IMR-90 (cell line): ENCODE measurements at regions not wholly inside any gene's neighbourhood (a gene's known extent, or its start where the extent isn't known, plus 50 kb on each side); places are given as distances from the start of the nearest gene placed in this dataset.

Experiments
- ATAC-seq: fragments of 200-7000 bp; cut with Tn5 transposase; 2 replicates; pipeline ENCODE4 v1.9.1; 2020; ENCODE audit warnings: low read depth, mild to moderate bottlenecking, moderate library complexity
- BruUV-seq: library from RNA; stranded (reverse); fragments of 400-500 nt; replicated peaks from 2 replicates; lab custom pipeline; 2021; lab: Mats Ljungman, UMichigan
- CTCF ChIA-PET: fragments of 300-600 bp; formaldehyde crosslinking; extraction: SDS; loops from one replicate; lab custom pipeline; 2021; ENCODE audit warnings: antibody characterized with exemption; lab: Yijun Ruan, JAX
- POLR2A ChIA-PET: fragments of 300-600 bp; sonication (Branson Sonifier 250); formaldehyde crosslinking; loops from one replicate; lab custom pipeline; 2022; ENCODE audit warnings: antibody characterized with exemption; ENCODE audit not compliant: unreplicated experiment; lab: Charles Lee
- DNase-seq: peaks from one replicate; pipeline ENCODE4 v3.0.0; 2013
- H2AFZ ChIP-seq: replicated peaks from 2 replicates; pipeline ENCODE3; 2013; ENCODE audit warnings: low read length, mild to moderate bottlenecking; ENCODE audit not compliant: poor library complexity
- H2AK5ac ChIP-seq: 2 replicates; pipeline ENCODE4 v1.6.1; 2013; ENCODE audit warnings: low read depth, low read length, inconsistent platforms
- H2AK9ac ChIP-seq: replicated peaks from 2 replicates; pipeline ENCODE3; 2013; ENCODE audit warnings: mild to moderate bottlenecking, low read depth, low read length, moderate library complexity; ENCODE audit not compliant: poor library complexity
- H2BK120ac ChIP-seq: 2 replicates; pipeline ENCODE4 v1.6.1; 2013; ENCODE audit warnings: low read depth, low read length, inconsistent platforms
- H2BK15ac ChIP-seq: 3 replicates; pipeline ENCODE4 v1.6.1; 2013; ENCODE audit warnings: low read depth, low read length, inconsistent platforms
- H2BK20ac ChIP-seq: 2 replicates; pipeline ENCODE4 v1.6.1; 2013; ENCODE audit warnings: low read depth, mild to moderate bottlenecking, inconsistent platforms, low read length, moderate library complexity
- H2BK5ac ChIP-seq: 2 replicates; pipeline ENCODE4 v1.6.1; 2013; ENCODE audit warnings: mild to moderate bottlenecking, low read depth, low read length, inconsistent platforms; ENCODE audit not compliant: poor library complexity, severe bottlenecking
- H3K14ac ChIP-seq: replicated peaks from 2 replicates; pipeline ENCODE4 v1.6.1; 2013; ENCODE audit warnings: low read depth, low read length, inconsistent platforms
- H3K18ac ChIP-seq: 2 replicates; pipeline ENCODE4 v1.6.1; 2013; ENCODE audit warnings: low read depth, low read length, control low read depth
- H3K23ac ChIP-seq: 2 replicates; pipeline ENCODE4 v1.6.1; 2013; ENCODE audit warnings: low read depth, low read length, inconsistent platforms
- H3K27ac ChIP-seq: 2 replicates; pipeline ENCODE4 v1.5.1; 2013; ENCODE audit warnings: mild to moderate bottlenecking, control low read depth, low read length; ENCODE audit not compliant: insufficient read depth
- H3K27me3 ChIP-seq: 2 replicates; pipeline ENCODE4 v1.6.1; 2013; ENCODE audit warnings: low read length; ENCODE audit not compliant: control insufficient read depth, insufficient read depth
- H3K36me3 ChIP-seq: 2 replicates; pipeline ENCODE4 v1.6.1; 2013; ENCODE audit warnings: low read length, mixed read lengths; ENCODE audit not compliant: control insufficient read depth, insufficient read depth
- H3K4ac ChIP-seq: 2 replicates; pipeline ENCODE4 v1.6.1; 2013; ENCODE audit warnings: low read depth, low read length, inconsistent platforms
- H3K4me1 ChIP-seq: 2 replicates; pipeline ENCODE4 v1.6.1; 2013; ENCODE audit warnings: low read length, mixed read lengths; ENCODE audit not compliant: control insufficient read depth, insufficient read depth
- H3K4me2 ChIP-seq: 2 replicates; pipeline ENCODE4 v1.6.1; 2013; ENCODE audit warnings: low read depth, mild to moderate bottlenecking, control low read depth, low read length, moderate library complexity
- H3K4me3 ChIP-seq: 2 replicates; pipeline ENCODE4 v1.5.1; 2013; ENCODE audit warnings: low read depth, mild to moderate bottlenecking, control low read depth, low read length, moderate library complexity; ENCODE audit not compliant: insufficient read depth
- H3K56ac ChIP-seq: 2 replicates; pipeline ENCODE4 v1.6.1; 2013; ENCODE audit warnings: low read length, inconsistent platforms; ENCODE audit not compliant: insufficient read depth; ENCODE audit errors: extremely low read depth
- H3K79me1 ChIP-seq, 2 experiments: 2 replicates each; pipeline ENCODE4 v1.6.1; 2013; ENCODE audit warnings: low read length in 2 of 2, inconsistent platforms in 1 of 2, low read depth in 1 of 2
- H3K9ac ChIP-seq: 2 replicates; pipeline ENCODE4 v1.6.1; 2013; ENCODE audit warnings: low read depth, low read length, control low read depth
- H3K9me1 ChIP-seq: 2 replicates; pipeline ENCODE4 v1.6.1; 2013; ENCODE audit warnings: low read length, inconsistent platforms; ENCODE audit not compliant: insufficient read depth
- H3K9me3 ChIP-seq: 2 replicates; pipeline ENCODE4 v1.6.1; 2013; ENCODE audit warnings: low read length; ENCODE audit not compliant: control insufficient read depth, insufficient read depth
- H4K20me1 ChIP-seq: 2 replicates; pipeline ENCODE4 v1.6.1; 2013; ENCODE audit warnings: low read length, inconsistent platforms; ENCODE audit not compliant: insufficient read depth
- H4K5ac ChIP-seq: 2 replicates; pipeline ENCODE4 v1.6.1; 2013; ENCODE audit warnings: mild to moderate bottlenecking, low read depth, low read length, control low read depth
- H4K8ac ChIP-seq, 2 experiments: 2 replicates each; pipeline ENCODE4 v1.6.1; 2013; ENCODE audit warnings: low read depth in 2 of 2, low read length in 2 of 2, control low read depth in 1 of 2, inconsistent platforms in 1 of 2
- H4K91ac ChIP-seq: 2 replicates; pipeline ENCODE4 v1.6.1; 2013; ENCODE audit warnings: low read depth, low read length, inconsistent platforms; ENCODE audit not compliant: insufficient read depth
- BHLHE40 ChIP-seq: fragments of 150-350 bp; IDR thresholded peaks from 2 replicates; pipeline ENCODE4 v1.6.1; 2016; ENCODE audit warnings: mild to moderate bottlenecking, low read depth, low read length
- CEBPB ChIP-seq: IDR thresholded peaks from 2 replicates; pipeline ENCODE4 v1.6.1; 2012; ENCODE audit warnings: low read depth, low read length, improper control_type of control experiment
- CHD1 ChIP-seq: IDR thresholded peaks from 2 replicates; pipeline ENCODE4 v1.6.1; 2012; ENCODE audit warnings: low read depth, low read length, improper control_type of control experiment
- CTCF ChIP-seq: conservative IDR thresholded peaks from 2 replicates; pipeline ENCODE4 v1.5.1; 2012; ENCODE audit warnings: mild to moderate bottlenecking, low read depth, low read length, improper control_type of control experiment
- ELK1 ChIP-seq: fragments of 150-350 bp; IDR thresholded peaks from 2 replicates; pipeline ENCODE4 v1.6.1; 2016; ENCODE audit warnings: low read depth, mild to moderate bottlenecking, low read length, moderate library complexity, borderline replicate concordance
- MAFK ChIP-seq: IDR thresholded peaks from 2 replicates; pipeline ENCODE4 v1.6.1; 2012; ENCODE audit warnings: low read depth, low read length, improper control_type of control experiment
- MAZ ChIP-seq: IDR thresholded peaks from 2 replicates; pipeline ENCODE4 v1.6.1; 2012; ENCODE audit warnings: low read depth, mild to moderate bottlenecking, low read length, improper control_type of control experiment, moderate library complexity, borderline replicate concordance
- MXI1 ChIP-seq: IDR thresholded peaks from 2 replicates; pipeline ENCODE4 v1.6.1; 2012; ENCODE audit warnings: low read depth, mild to moderate bottlenecking, low read length, moderate library complexity, borderline replicate concordance
- NFE2L2 ChIP-seq: fragments of 150-350 bp; IDR thresholded peaks from 2 replicates; pipeline ENCODE4 v1.6.1; 2016; ENCODE audit warnings: low read depth, mild to moderate bottlenecking, low read length
- POLR2A ChIP-seq: IDR thresholded peaks from 2 replicates; pipeline ENCODE4 v1.6.1; 2012; ENCODE audit warnings: mild to moderate bottlenecking, low read depth, low read length
- RAD21 ChIP-seq: IDR thresholded peaks from 2 replicates; pipeline ENCODE4 v1.6.1; 2012; ENCODE audit warnings: low read length, improper control_type of control experiment
- RCOR1 ChIP-seq: IDR thresholded peaks from 2 replicates; pipeline ENCODE4 v1.6.1; 2012; ENCODE audit warnings: mild to moderate bottlenecking, low read length, improper control_type of control experiment; ENCODE audit not compliant: insufficient replicate concordance
- RFX5 ChIP-seq: IDR thresholded peaks from 2 replicates; pipeline ENCODE4 v1.8.0; 2012; ENCODE audit warnings: low read depth, mild to moderate bottlenecking, low read length, moderate library complexity
- SMC3 ChIP-seq: fragments of 150-350 bp; IDR thresholded peaks from 2 replicates; pipeline ENCODE4 v1.6.1; 2016; ENCODE audit warnings: low read depth, mild to moderate bottlenecking, antibody characterized with exemption, low read length, moderate library complexity
- USF2 ChIP-seq: fragments of 150-350 bp; IDR thresholded peaks from 2 replicates; pipeline ENCODE4 v1.6.1; 2017; ENCODE audit warnings: mild to moderate bottlenecking, antibody characterized with exemption, low read length, low read depth
- WGBS, 2 experiments: methylation state at CpG; one replicate each; pipeline versions ENCODE4 v1.1.5 to v1.1.7; 2013; ENCODE audit warnings: missing lambda C conversion rate in 2 of 2; ENCODE audit not compliant: insufficient read length in 1 of 2; ENCODE audit errors: extremely low coverage in 2 of 2; 5-methylcytosine and 5-hydroxymethylcytosine counted together
- dilution Hi-C: fragments of 300-500 bp; cut with HindIII; formaldehyde crosslinking; loops from one replicate; pipeline ENCODE4 v1.14.3; 2018; ENCODE audit warnings: low sequenced_read_pairs; ENCODE audit not compliant: unreplicated experiment
- in situ Hi-C: fragments of 300-500 bp; cut with MboI; formaldehyde crosslinking; loops from 3 replicates; pipeline ENCODE4 v1.14.3; 2019; ENCODE audit warnings: low sequenced_read_pairs, inconsistent platforms, mixed read lengths
- intact Hi-C: fragments of 100-400 bp; cut with micrococcal nuclease; formaldehyde crosslinking; loops from 2 replicates; pipeline ENCODE4 v1.10.0; 2022

DNA sequence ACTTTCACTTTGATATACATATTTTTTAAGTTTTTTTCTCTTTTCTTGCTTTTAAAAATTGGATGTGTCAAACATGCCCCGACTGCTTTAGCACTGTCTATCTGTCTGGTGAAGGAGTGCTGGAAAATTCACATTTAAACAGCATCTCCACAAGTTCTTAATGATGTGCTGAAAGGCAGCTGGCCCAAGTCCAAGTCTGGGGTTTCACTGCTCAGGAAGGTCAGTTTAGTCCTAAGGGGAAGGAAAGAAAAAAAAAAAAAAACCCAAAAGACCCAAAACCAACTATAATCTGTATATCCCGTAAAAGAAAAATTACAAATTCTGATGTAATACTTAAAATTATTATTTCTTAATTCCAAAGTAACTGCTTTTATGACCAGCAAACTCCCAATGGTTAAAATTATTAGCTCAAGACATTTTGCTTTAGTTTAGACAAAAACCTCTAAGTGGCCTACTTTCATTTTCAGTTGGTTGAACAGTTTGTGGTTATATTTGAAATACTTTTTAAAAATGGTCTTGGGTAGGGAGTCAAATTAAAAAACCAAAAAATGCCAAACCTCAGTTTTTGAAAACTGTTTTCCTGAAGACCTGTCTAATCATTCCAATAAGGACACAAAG is 79.5 kb upstream of the PREP start:
- CTCF ChIA-PET = interaction anchor here (0.5 to 1.3 kb wide), 3 partner anchors 50 to 419 kb away, joined by 3 to 7 read pairs (median 3); partner anchors contain the start of gene PREP
- Histone ChIP-seq H2AFZ (no peak overlapping the region), H4K8ac (peak overlapping the region in 1 of 2 experiments; percentile 44; a peak in 1 of 4 replicates), H2BK120ac (peak overlapping the region; percentile 54), H3K23ac (no peak overlapping the region), H2AK9ac (no peak overlapping the region), H3K27me3 (no peaks in the 10 kb centered on the region), H3K9ac (no peak overlapping the region), H3K9me1 (no peaks in the 10 kb centered on the region; the same call in 1 of the 2 replicates), H4K91ac (no peak overlapping the region), H3K4me2 (peak overlapping the region; percentile 41), H4K20me1 (no peaks in the 10 kb centered on the region), H4K5ac (no peak overlapping the region), H3K18ac (peak overlapping the region; percentile 18; the same call in 1 of the 2 replicates), H3K14ac (peak overlapping the region; percentile 53), H3K79me1 (no peaks in the 10 kb centered on the region), H2BK15ac (no peak overlapping the region), H3K4ac (peak overlapping the region; percentile 79), H3K27ac (no peak overlapping the region), H2BK20ac (0 out of 2 replicates have a peak overlapping the region, but pooled peaks have one; percentile 58), H3K36me3 (no peaks in the 10 kb centered on the region), H3K9me3 (no peaks in the 10 kb centered on the region), H3K4me3 (no peak overlapping the region), H3K56ac (no peak overlapping the region), H2AK5ac (no peak overlapping the region; the same call in 1 of the 2 replicates), H2BK5ac (peak overlapping the region; percentile 17), H3K4me1 (peaks cover 8% of the 10 kb centered on the region)
- dilution Hi-C loops (no loop called here), intact Hi-C loops (loop anchor here (1.0 to 10.0 kb wide), 5 partner anchors 50 to 962 kb away; no protein-coding TSS in a partner anchor), in situ Hi-C loops (loop anchor here (5.0 to 10.0 kb wide), 3 partner anchors 600 to 822 kb away; no protein-coding TSS in a partner anchor)
- DNase-seq = peak; percentile 38
- no peak for ATAC-seq
- WGBS, 2 experiments = no CpG with 5 or more reads among the region's 2 CpGs
- BruUV-seq = no TSS peak
- POLR2A ChIA-PET = no interaction called here
- TF ChIP-seq MXI1 (no peak), ELK1 (no peak), NFE2L2 (no peak), RCOR1 (no peak), SMC3 (no peak), BHLHE40 (no peak), CHD1 (no peak), RAD21 (no peak), CEBPB (no peak), USF2 (no peak), POLR2A (no peak), MAZ (no peak), CTCF (no peak), MAFK (no peak), RFX5 (no peak)
